ENCODE measurements at regions not wholly inside any gene's neighbourhood (a gene's known extent, or its start where the extent isn't known, plus 50 kb on each side); places are given as distances from the start of the nearest gene placed in this dataset.
"Not testable (repeated sequence)": the region's sequence is repeated elsewhere in the genome, so short reads cannot be mapped to it uniquely, and the experiment has no call there.

DNA sequence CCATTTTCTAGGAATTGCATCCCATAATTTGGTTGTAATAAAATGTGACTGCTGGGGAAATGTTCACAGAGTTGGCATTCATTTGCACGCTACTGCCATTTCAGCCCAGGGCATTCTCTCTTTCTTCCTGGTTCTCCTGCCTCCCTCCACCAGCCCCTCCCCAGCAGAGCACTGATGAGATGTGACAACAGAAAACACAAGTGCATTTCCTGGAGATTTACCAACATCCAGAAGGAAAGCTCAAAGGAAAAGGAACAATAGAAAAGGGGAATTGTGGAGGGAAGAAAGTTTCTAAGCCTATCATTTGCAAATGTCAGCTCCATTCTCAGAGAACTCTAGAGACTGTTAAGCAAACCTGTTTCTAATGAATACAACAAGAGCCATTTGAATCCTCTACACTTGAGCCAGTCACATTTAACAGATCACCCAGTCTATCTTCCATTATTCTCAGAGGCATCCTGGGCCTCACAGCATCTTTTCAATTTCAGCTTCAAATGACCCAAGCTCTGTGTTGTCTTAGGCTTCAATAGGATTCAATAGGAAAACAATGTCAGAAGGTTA lies 395.6 kb upstream of the PBX1 start:
- no peak for DNase-seq (ENCODE audit: low spot score)

- DNase-seq (ENCODE audit: low spot score), result no peak
These were observed 393.5 kb upstream of the PBX1 start for GRCh38 chr1:164165466-164165865.

DNA sequence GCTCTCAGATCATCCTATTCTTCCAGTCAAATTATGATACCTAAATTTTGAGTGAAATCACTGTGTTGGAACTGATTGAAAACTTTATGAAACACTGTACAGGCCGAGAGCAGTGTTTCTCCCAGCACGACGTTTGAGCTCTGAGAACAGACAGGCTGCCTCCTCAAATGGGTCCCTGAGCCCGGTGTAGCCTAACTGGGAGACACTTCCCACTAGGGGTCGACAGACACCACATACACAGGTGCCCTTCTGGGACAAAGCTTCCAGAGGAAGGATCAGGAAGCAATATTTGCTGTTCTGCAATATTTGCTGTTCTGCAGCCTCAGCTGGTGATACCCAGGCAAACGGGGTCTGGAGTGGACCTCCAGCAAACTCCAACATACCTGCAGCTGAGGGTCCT lies 392.5 kb upstream of the PBX1 start:
- DNase-seq (ENCODE audit: low spot score), result not testable (repeated sequence)

DNA sequence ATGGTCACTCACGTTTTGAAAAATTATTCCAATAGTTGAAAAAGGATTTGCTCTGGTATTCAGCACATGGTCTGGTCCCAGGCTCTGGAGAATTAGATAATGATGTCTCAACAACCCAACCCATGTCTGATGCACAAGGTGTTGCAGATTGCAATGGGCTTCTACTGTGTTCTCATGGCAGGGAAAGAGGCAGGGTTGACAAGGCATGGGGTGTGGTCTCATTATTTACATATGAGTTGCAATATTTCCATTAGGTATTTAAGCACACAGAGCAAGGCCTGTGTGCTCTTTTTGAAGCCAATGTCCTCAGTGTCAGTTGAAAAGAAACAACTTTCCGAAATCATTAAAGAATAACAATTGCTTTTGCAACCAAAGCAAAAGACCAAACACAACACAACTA lies 381.9 kb upstream of the PBX1 start:
- no peak for DNase-seq (ENCODE audit: low spot score)

GRCh38 chr1:164180824-164181223 lies 378.2 kb upstream of the PBX1 start:
- DNase-seq (ENCODE audit: low spot score), result no peak

DNA sequence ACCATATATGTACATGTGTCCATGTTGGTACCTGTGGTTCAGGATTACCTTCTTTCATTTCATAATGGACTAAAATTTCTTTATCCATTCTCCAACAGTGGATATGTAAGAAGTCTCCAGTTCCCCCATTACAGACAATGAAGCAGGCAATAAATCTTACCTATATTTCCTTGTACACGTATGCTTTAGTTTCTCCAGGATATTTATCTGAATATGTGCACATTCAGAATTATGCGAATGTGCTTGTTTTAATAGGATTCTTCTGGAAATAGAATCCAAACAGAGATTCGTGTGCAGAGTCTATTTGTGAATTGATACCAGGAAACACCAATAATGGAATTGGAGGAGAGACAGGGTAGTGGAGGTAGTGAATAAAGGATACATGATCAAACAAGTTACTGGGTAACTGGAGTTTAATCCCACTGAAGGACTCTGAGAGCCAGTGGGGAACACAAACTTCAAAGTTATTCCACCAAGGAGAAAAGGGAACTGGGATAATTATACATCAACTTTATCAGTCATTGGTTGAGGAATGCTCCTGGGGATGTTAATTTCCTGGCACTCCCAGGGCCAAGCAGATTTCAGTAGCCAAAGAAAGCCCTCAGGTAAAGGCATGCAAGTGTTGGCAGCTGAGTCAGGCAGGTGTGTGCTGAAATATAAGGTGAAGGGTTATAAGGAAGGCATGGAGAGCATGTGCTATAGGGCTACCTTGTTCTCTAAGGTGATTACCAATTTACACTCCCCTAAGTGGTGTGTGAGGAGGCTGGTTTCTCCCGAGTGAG lies 374.9 kb upstream of the PBX1 start:
- no peak for DNase-seq (ENCODE audit: low spot score)

DNA sequence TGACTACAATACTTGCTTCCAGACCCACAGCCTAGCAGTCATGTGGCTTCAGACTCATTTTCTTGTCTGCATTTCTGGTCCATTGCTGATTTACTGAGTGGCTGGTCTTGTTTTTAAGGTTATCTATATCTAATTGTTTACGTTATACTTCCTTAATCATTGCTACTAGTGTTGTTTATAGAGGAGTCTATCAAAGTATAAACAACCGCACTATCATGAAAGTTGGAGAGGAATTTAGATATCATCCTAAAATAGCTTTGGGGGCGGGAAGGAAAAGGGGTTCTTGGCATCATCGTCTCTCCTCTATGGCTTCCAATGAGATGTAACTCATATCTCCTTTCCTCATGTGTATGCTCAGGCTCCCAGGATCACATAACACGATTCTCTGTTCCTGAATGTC lies 372.1 kb upstream of the PBX1 start:
- no peak for DNase-seq (ENCODE audit: low spot score)

- no peak for DNase-seq (ENCODE audit: low spot score)
These were observed 370.5 kb upstream of the PBX1 start for GRCh38 chr1:164188497-164188896.

DNA sequence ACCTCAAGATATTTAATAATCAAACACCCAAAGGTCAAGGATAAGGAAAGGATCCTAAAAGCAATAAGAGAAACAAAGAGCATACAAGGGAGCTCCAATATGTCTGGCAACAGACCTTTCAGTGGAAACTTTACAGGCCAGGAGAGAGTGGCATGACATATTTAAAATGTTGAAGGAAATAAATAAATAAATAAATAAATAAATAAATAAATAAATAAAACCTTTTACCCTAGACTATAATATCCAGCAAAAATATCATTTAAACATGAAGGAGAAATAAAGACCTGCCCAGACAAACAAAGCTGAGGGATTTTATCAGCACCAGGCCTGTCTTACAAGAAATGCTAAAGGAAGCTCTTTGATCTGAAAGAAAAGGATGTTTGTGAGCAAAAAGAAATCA lies 367.8 kb upstream of the PBX1 start:
- DNase-seq (ENCODE audit: low spot score), result no peak

GRCh38 chr1:164210211-164210739 lies 348.7 kb upstream of the PBX1 start:
- DNase-seq (ENCODE audit: low spot score), result no peak

DNA sequence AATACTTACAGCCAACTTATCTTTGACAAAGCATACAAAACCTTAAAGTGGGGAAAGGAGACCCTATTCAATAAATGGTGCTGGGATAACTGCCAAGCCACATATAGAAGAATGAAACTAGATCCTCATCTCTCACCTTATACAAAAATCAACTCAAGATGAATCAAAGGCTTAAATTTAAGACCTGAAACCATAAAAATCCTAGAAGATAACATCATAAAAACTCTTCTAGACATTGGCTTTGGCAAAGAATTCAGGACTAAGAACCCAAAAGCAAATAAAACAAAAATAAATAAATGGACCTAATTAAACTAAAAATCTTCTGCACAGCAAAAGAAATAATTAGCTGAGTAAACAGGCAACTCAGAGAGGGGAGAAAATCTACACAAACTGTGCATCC lies 335.6 kb upstream of the PBX1 start:
- no peak for DNase-seq (ENCODE audit: low spot score)

DNA sequence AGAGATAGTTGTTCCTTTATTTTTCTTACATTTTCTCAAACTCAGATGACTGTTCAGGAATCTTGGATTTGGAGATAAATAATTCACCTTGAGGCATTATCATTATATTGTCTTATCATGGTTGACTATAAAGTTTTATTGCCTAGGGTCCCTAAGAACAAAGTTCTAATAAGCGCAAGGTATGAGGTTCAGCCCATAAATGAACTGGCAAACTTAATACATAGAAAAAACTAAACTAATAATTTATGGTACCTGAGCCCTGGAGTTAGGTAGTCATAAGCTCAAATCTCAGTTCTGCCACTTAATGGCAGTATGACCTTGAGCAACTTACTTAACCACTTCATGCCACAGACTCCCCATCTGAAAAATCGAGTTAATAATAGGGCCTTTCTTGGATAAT lies 334.0 kb upstream of the PBX1 start:
- DNase-seq (ENCODE audit: low spot score), result no peak

DNA sequence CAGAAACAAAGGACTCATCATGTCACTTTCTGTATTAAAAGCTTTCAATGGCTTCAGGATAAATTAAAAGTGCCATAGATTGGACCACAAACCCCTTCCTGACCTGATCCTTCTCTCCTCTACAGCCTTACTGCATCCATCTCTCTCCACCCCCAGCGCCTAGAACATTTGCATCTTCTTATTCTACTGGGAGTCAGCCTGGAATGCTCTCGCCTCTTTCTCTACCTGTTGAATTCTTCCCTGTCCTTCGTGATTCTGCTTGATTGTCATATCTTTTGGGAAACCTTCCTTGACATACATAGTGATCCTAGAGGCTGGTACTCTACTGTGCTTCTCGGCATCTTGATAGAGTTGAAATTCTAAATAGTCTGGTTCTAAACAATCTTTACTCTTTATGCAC lies 332.0 kb upstream of the PBX1 start:
- no peak for DNase-seq (ENCODE audit: low spot score)

- no peak for DNase-seq (ENCODE audit: low spot score)
These were observed 330.1 kb upstream of the PBX1 start for GRCh38 chr1:164228928-164229327.

DNA sequence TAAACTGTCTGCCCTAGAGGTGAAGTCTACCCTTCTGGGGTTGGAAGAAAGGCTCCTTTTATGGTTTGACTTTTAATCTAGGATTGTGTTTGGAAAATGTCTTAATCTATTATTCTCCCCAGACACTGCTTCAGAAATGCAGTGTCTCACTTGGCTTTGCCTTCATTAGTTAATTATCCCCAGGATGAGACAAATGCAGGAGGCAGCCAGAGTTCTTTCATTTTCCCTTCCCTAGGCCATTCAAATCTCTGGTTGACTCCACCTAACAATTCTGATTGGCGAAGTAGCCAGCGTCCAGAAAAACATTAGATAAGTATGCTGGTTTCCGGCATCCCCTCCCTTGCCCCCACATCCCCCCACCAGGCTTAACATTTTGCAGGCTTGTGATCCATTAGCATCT lies 325.8 kb upstream of the PBX1 start:
- DNase-seq (ENCODE audit: low spot score), result no peak

DNA sequence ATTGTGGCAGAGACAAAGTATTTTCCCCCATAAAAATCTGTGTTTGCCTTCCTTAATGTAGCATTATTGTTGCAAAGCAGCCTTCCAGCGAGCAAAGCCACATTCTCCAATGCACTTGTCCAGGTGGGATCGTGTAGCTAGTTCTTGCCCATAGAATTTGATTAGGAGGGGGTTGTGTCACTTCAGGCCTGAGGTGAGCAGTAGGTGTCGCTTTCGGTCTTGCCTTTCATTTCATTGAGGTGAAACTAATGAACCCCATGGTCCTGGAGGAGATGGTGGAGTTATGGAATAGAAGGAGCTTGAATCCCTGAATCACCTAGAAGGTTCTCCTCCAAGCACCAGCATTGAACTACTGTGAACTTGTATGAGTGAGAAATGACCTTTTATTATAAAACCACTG lies 318.9 kb upstream of the PBX1 start:
- no peak for DNase-seq (ENCODE audit: low spot score)

DNA sequence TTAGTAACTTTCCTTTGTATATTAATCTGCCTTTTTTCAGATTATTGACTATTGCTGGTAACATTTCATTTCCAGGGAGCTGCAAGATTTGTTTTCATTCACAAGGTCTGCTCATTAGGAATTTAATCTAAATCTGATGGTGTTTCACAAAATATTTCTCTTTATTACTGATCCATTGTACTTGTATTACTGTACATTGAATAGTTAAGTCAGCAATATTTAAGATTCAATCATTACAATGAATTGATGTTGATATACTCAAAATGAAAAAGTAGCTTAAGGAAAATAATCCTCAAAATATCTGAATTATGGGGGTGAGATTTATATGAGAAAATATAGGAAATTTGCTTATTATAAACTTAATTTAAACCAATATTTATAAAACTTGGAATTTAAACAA lies 308.6 kb upstream of the PBX1 start:
- no peak for DNase-seq (ENCODE audit: low spot score)

- no peak for DNase-seq (ENCODE audit: low spot score)
These were observed 302.5 kb upstream of the PBX1 start for GRCh38 chr1:164256456-164256855.

DNA sequence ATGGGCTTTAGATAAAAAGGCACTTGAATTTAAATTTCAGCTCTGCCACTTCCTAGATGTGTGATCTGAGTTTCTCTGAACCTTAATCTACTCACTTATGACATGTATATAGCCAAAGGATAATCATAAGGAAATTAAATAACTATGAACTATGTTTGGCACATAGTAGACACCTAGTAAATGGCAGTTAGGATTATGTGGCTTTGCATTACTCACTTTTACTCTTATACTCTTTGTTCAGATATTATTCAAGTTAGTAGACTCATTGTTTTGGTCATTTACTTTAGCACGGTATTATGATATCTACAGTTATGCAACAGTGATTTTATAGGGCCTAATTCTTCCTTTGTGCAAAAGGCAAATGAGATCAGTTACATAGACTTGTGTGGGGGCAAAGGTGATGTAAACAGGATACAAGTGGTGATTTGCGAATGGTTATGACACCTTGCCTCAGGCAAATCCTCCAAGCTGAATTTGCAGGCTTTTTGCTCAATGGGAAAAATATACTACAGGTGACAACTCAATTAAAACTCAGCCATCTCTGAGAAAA lies 297.2 kb upstream of the PBX1 start:
- no peak for DNase-seq (ENCODE audit: low spot score)

- no peak for DNase-seq (ENCODE audit: low spot score)
These were observed 295.4 kb upstream of the PBX1 start for GRCh38 chr1:164263540-164263939.

DNA sequence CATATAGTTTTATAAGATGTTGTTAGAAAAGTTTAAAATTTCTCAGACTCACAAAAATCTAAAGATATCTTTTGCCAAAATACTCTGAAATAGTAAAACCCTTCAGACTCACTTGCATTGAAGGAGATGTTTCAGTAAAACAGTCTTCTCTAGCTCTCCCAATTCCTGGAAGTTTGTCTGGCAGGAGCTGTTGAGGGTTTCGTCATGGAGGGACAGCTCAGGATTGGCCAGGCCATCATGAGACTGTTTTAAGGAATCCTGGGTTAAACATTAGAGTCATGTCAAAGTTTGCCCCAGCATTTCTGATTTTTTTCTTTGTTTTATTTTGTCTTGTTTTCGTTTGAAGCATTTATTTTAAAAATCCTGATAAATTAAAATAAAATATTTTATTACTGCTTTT lies 293.8 kb upstream of the PBX1 start:
- no peak for DNase-seq (ENCODE audit: low spot score)

DNA sequence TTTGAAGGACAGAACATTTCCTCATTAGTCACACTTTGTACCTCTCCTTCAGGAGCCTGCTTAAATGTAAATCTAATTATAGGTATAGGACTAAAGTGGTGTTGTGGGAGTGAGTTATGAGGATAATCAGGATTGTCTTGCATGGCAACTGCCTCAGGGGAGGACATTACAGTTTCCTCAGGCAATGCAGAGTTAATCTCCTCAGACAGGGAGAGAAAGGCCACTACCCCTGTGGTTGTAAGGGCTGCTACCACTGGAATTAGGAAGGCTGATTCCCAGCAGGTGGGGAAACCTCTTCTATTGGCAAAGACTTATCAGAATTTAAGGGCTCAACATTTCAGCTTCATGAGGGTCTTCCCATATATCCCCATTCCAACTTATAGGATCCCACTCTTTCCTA lies 286.8 kb upstream of the PBX1 start:
- no peak for DNase-seq (ENCODE audit: low spot score)

DNA sequence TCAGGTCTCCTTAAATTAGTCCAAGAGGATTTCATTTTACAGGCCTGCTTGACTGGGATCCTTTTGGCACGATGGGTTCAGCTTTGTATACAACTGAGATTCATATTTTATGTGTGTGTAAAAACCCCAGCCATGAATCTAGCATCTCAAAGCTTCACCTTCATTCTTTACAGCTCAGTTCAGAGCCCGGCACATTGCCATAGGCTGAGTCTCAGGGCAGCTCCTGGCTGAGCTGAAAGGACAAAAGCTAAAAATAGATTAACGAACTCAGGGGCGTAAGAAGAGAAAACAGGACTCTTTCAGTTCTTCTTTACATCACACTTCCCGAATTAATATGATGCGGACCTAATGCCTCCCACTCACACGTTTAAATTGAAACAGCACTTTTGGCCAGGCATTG lies 262.8 kb upstream of the PBX1 start:
- no peak for DNase-seq (ENCODE audit: low spot score)

DNA sequence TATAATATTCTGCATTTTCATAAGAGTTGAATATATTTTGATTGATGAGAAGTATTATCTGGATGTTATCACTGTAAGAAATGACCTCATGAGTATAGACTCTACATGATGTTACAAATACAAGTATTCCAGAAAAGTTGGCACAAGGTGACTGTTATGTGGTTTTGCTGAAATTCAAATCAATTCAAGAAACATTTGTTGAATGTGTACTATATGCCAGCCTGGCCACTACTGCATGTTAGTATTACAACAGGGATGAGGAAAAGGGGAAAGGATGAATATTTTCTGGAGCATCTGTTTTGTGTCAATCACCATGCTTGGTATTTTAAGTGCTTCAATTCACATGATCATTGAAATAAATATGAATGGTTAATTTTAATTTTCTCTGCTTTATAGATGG lies 250.9 kb upstream of the PBX1 start:
- no peak for DNase-seq (ENCODE audit: low spot score)

Measured in hematopoietic multipotent progenitor cell treated with erythropoietin and hydrocortisone succinate and interleukin-3 and kit ligand, for 17 days (in vitro differentiated cells).